SK-N-MC (cell line): ENCODE measurements at regions not wholly inside any gene's neighbourhood (a gene's known extent, or its start where the extent isn't known, plus 50 kb on each side); places are given as distances from the start of the nearest gene placed in this dataset.

ENCODE experiments used
- DNase-seq: peaks from one replicate; pipeline ENCODE4 v3.0.0-alpha.2; 2011; ENCODE audit warnings: low read depth, low spot score
- H3K27ac ChIP-seq: fragments of 200-600 bp; sonication (generic); 2 replicates; pipeline ENCODE4 v1.5.1; 2016; ENCODE audit warnings: mixed run types
- H3K36me3 ChIP-seq: fragments of 200-600 bp; sonication (generic); 2 replicates; pipeline ENCODE4 v1.6.1; 2017; ENCODE audit warnings: antibody characterized with exemption, low read length, mixed read lengths; ENCODE audit not compliant: insufficient read depth
- H3K4me3 ChIP-seq: fragments of 200-600 bp; sonication (generic); 2 replicates; pipeline ENCODE4 v1.5.1; 2016
- H3K9ac ChIP-seq: fragments of 200-600 bp; sonication (generic); 2 replicates; pipeline ENCODE4 v1.8.0; 2017; ENCODE audit warnings: mixed run types, mixed read lengths; ENCODE audit not compliant: insufficient read length
- H3K9me3 ChIP-seq: fragments of 200-600 bp; sonication (generic); 2 replicates; pipeline ENCODE4 v1.6.1; 2017; ENCODE audit warnings: low read depth, mild to moderate bottlenecking, antibody characterized with exemption, low read length, moderate library complexity, mixed read lengths
- EZH2 ChIP-seq: fragments of 200-600 bp; sonication (generic); IDR thresholded peaks from one replicate; pipeline ENCODE4 v1.6.1; 2017; ENCODE audit warnings: antibody characterized with exemption
- FOXP2 ChIP-seq: optimal IDR thresholded peaks from 2 replicates; pipeline ENCODE3; 2011; ENCODE audit warnings: mild to moderate bottlenecking, moderate library complexity; ENCODE audit not compliant: insufficient read depth; ENCODE audit errors: extremely low read length, control extremely low read depth
- POLR2AphosphoS5 ChIP-seq: IDR thresholded peaks from 2 replicates; pipeline ENCODE4 v1.6.1; 2012; ENCODE audit warnings: mild to moderate bottlenecking, low read depth, low read length, borderline replicate concordance

- DNase-seq = no peak
- Histone ChIP-seq H3K9ac (no peak overlapping the region), H3K4me3 (no peak overlapping the region), H3K9me3 (no peaks in the 10 kb centered on the region), H3K36me3 (no peaks in the 10 kb centered on the region), H3K27ac (no peak overlapping the region)
- TF ChIP-seq EZH2 (no peak), POLR2AphosphoS5 (no peak), FOXP2 (no peak)
These were observed 325.4 kb upstream of the PRDM1 start for GRCh38 chr6:105760746-105761145.

- H3K36me3 ChIP-seq = no peaks in the 10 kb centered on the region
- H3K9me3 ChIP-seq = no peaks in the 10 kb centered on the region
- no peak for DNase-seq
- H3K9ac ChIP-seq = no peak overlapping the region
- H3K27ac ChIP-seq = no peak overlapping the region
- TF ChIP-seq FOXP2 (no peak), EZH2 (no peak), POLR2AphosphoS5 (no peak)
- no peak overlapping the region for H3K4me3 ChIP-seq
These were observed 326.2 kb upstream of the PRDM1 start for GRCh38 chr6:105759946-105760345.

DNA sequence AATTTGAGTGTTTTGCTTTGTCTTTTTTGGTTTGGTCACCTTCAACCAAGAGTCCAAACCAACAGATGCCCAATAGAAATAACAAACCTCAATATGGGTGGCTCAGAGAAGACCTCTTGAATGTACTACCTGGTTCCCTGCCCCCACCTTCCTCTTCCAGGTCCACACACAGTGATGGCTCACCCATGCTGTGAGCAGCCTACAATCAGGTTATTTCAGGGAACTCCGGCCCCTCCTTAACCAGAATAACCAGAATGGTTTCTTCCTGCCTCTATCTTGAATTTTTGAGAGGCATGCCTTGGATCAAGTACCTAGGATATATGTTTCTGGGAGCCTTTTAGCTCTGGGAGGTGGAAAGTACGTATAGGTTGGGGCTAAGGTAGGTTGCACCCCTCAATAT lies 327.1 kb upstream of the PRDM1 start:
- no peak overlapping the region for H3K27ac ChIP-seq
- DNase-seq = no peak
- H3K9ac ChIP-seq = no peak overlapping the region
- no peaks in the 10 kb centered on the region for H3K36me3 ChIP-seq
- TF ChIP-seq FOXP2 (no peak), EZH2 (no peak), POLR2AphosphoS5 (no peak)
- no peak overlapping the region for H3K4me3 ChIP-seq
- no peaks in the 10 kb centered on the region for H3K9me3 ChIP-seq

- H3K4me3 ChIP-seq = no peak overlapping the region
- H3K36me3 ChIP-seq = no peaks in the 10 kb centered on the region
- H3K9me3 ChIP-seq = no peaks in the 10 kb centered on the region
- H3K27ac ChIP-seq = no peak overlapping the region
- no peak overlapping the region for H3K9ac ChIP-seq
- no peak for DNase-seq
- TF ChIP-seq FOXP2 (no peak), POLR2AphosphoS5 (no peak), EZH2 (no peak)
These were observed 328.5 kb upstream of the PRDM1 start for GRCh38 chr6:105757512-105758200.

GRCh38 chr6:105755885-105756284 lies 330.3 kb upstream of the PRDM1 start:
- H3K4me3 ChIP-seq = no peak overlapping the region
- DNase-seq = no peak
- H3K9ac ChIP-seq = no peak overlapping the region

GRCh38 chr6:105753620-105754211 lies 332.4 kb upstream of the PRDM1 start:
- no peak for DNase-seq

More at GRCh38 chr6:105755885-105756284, 330.3 kb upstream of the PRDM1 start:
- no peak overlapping the region for H3K27ac ChIP-seq
- H3K36me3 ChIP-seq = no peaks in the 10 kb centered on the region
- TF ChIP-seq EZH2 (no peak), POLR2AphosphoS5 (no peak), FOXP2 (no peak)
- H3K9me3 ChIP-seq = no peaks in the 10 kb centered on the region

DNA sequence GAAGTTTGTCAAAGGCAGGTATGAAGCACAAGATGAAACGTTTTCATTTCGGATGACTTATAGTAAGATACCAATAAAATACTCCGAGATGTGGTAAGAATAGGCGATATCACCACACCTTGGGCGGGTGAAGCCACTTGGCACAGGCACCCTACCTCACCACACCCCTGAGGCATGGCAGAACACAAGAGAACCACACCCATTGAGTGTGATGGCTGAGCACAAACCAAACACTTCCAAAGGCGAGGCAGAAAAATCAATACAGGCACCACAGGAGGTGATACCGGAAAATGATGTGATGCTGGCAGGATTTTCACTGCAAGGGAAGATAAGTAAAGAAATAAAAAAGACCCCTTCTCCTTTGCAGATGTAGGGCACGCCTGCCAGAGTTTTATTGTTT lies 332.9 kb upstream of the PRDM1 start:
- no peak overlapping the region for H3K4me3 ChIP-seq
- no peaks in the 10 kb centered on the region for H3K9me3 ChIP-seq
- no peak for TF ChIP-seq EZH2
- no peak for TF ChIP-seq POLR2AphosphoS5
- TF ChIP-seq FOXP2 = no peak
- no peaks in the 10 kb centered on the region for H3K36me3 ChIP-seq
- no peak for DNase-seq
- H3K9ac ChIP-seq = no peak overlapping the region
- no peak overlapping the region for H3K27ac ChIP-seq

More at GRCh38 chr6:105753620-105754211, 332.4 kb upstream of the PRDM1 start:
- Histone ChIP-seq H3K4me3 (no peak overlapping the region), H3K9me3 (no peaks in the 10 kb centered on the region), H3K27ac (no peak overlapping the region), H3K9ac (no peak overlapping the region), H3K36me3 (no peaks in the 10 kb centered on the region)
- TF ChIP-seq POLR2AphosphoS5 (no peak), FOXP2 (no peak), EZH2 (no peak)

- TF ChIP-seq POLR2AphosphoS5 = no peak
- TF ChIP-seq EZH2 = no peak
- no peak for TF ChIP-seq FOXP2
- H3K9ac ChIP-seq = no peak overlapping the region
- H3K4me3 ChIP-seq = no peak overlapping the region
- no peak for DNase-seq
- no peaks in the 10 kb centered on the region for H3K9me3 ChIP-seq
- H3K27ac ChIP-seq = no peak overlapping the region
- no peaks in the 10 kb centered on the region for H3K36me3 ChIP-seq
These were observed 336.0 kb upstream of the PRDM1 start for GRCh38 chr6:105750089-105750488.

GRCh38 chr6:105748737-105749161 lies 337.4 kb upstream of the PRDM1 start:
- DNase-seq = no peak
- Histone ChIP-seq H3K9me3 (no peaks in the 10 kb centered on the region), H3K27ac (no peak overlapping the region), H3K36me3 (no peaks in the 10 kb centered on the region), H3K4me3 (no peak overlapping the region), H3K9ac (no peak overlapping the region)
- TF ChIP-seq POLR2AphosphoS5 = no peak
- no peak for TF ChIP-seq EZH2
- no peak for TF ChIP-seq FOXP2
